GM21825 (cell line): ENCODE measurements at regions not wholly inside any gene's neighbourhood (a gene's known extent, or its start where the extent isn't known, plus 50 kb on each side); places are given as distances from the start of the nearest gene placed in this dataset.

ENCODE experiments used
- ATAC-seq: cut with Tn5 transposase; IDR thresholded peaks from one replicate; pipeline ENCODE4 v1.9.1; 2021; ENCODE audit warnings: mild to moderate bottlenecking, moderate library complexity; ENCODE audit not compliant: unreplicated experiment

DNA sequence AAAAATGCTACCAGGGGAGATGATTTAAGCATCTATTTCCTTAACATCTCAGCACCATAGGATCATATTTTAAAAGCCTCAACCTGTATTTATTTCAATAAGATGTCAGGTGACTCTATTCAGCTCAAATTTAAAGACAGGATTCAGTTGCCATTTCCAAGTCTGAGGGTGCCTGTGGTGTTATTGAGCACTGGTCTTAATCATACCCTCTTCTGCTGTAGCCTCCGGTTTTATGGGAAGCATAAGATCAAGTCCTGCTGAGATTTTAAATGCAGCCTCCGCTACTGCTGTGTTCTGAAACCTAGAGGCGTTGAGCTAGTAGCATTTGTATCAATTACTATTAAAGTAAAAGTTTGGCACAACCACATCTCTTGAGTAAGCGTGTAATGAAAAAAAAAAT lies 185.7 kb upstream of the NWD2 start:
- no peak for ATAC-seq

DNA sequence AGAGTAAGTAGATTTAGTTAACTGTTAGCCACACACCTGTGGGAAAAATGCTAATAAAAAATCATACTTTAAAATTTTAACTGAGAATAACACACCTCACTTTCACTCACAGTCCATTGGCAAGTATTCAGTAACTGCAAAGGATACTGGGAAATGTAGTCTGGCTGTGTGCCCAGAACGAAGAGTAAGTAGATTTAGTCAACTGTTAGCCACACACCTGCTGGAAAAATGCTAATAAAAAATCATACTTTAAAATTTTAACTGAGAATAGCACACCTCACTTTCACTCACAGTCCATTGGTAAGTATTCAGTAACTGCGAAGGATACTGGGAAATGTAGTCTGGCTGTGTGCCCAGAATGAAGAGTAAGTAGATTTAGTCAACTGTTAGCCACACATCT lies 178.4 kb upstream of the NWD2 start:
- no peak for ATAC-seq

DNA sequence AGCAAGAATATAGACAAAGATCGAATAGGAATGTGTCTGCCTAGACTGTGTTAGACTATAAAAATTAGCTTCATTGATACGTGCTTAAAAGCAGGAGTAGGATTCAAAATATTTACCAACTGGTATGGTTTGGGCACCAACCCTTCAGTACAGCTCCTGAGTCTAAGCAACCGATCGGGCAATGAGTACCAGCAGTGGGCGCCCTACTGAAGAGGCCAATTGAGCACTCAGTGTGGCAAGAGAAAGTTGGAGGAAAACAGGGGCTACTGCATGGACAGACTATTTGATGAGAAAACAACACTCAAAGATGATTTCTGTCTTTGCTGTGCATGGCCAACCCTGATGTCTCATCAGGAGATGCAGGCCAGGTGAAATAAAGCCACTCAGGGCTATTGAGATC lies 176.0 kb upstream of the NWD2 start:
- ATAC-seq, result no peak

DNA sequence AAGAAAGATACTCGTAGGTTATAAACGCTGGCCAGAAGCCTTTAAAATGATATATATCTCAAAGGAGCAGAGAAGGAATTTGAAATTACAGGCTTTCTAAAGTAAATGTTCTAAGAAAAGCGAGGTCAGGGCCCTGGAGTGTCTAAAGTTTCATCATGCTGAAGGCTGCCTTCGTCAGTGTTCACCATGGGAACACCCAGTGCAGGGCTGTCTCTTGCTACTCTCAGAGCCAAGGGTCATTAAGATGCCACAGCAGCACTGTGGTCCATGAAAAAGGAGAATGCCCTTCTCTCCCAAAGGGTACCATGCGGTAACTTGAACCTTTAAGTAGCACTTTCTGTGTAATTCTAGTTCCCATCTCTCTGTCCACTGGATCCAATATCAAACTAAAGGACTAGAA lies 174.5 kb upstream of the NWD2 start:
- ATAC-seq, result no peak

DNA sequence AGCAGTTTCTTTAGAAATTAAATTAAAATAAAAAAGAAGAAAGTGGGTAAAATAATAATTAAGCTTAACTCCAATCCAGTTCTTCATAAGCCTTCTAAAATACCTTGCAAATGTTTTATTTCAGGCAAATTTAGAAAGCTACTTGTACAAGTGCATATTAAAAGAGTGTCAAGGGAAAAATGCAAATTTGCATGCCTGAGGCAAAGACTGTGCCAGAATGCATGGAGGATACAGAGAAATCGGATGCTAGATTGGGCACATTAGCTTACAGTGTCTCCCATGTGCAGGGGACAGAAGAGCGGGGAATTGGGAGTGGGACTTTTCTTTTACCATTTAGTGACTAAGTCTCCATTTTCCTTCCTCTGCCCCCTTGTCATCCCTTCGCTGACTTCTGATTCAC lies 173.0 kb upstream of the NWD2 start:
- no peak for ATAC-seq

DNA sequence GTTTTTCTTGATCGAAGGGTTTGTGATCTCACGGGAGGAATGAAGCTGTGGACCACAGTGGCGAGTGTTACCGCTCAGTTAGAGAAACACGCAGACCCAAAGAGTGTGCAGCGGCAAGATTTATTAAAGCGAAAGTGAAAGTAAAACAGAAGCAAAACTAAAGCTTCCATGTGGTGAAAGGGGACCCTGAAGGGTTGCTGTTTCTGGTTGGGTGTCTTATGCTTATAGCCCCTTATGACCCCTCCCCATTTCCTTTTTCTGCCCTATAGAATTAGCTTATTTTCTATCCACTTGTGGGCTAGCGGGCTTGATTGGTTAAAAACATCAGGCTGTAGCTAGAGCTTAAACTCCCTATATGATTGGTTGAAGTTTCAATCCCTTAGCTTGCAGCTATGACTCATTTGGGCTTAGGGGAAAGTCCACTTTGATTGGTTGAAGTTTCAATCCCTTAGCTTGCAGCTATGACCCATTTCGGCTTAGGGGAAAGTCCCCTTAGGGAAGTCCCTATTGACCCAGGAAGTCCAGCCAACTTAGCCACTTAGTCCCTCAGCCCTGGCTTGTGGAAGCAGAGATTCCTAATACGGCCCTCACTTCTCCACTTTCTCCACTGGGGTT lies 171.2 kb upstream of the NWD2 start:
- no peak for ATAC-seq

DNA sequence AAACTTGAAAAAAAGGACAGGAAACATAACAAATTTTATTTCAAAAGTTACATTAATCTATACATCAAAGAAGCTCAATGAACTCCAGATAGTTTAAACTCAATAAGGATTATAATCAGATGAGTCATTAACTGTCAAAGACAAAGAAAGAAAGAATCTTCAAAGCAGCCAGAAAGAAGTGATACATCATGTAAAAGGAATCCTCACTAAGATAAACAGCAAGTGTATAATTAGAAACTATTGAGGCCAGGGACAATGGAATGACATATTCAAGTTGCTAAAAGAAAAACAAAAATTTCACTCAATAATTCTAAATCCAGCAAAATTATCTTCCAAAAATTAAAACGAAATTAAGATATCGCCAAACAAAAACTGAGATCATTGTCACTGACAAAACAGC lies 161.6 kb upstream of the NWD2 start:
- ATAC-seq, result no peak

DNA sequence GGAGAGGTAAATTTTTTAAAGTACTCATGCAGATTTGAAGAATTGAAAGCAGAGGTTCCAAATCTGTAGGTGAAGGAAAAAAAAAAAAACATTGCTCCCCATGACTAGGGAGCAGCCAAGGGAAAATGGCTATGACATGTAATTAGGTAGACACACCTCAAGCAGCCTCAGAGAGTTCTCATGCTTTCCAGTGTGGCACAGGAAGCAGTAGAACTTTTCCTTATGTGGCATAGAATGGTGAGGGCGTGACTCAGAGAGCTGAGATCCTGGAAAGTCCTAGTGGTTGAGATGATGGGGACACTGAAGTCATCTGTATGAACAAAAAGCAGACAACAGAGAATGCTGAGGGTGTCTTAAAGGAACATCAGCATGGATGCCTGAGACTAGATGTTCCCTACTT lies 148.6 kb upstream of the NWD2 start:
- no peak for ATAC-seq

DNA sequence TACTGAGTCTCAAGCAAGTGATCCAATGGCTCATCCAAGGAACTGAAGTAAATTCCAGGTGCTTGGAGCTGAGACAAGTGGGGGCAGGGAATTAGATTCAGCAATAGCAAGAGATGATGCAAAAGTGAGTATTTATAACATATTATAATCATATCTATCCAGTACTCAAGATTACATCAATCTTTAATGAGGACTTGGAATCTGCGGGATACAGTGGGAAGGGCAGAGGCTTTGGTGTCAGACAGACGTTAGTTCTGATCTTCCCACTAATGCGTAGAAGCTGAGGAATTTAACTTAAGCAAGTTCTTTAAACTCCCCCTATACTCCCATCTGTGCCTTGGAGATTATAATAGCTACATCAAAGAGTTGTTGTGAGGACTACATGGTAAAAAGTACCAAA lies 143.4 kb upstream of the NWD2 start:
- no peak for ATAC-seq

DNA sequence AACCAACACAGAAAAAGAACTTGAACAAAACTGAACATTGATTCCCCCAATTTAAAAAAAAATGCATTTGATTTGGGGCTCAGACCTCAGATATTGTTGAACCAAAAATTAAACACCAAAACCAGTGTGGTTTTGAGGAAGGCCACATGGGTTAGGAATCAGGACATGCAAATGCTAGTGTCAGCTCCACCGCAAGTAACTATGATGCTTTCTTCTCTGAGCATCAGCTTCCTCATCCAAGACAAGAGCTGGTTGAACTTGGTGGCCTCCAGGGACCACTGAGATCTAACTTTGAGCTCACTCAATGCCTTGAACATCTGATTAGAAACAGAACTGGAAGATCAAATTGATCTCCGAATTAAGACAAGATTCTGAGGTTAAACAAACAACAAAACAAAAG lies 142.9 kb upstream of the NWD2 start:
- no peak for ATAC-seq

DNA sequence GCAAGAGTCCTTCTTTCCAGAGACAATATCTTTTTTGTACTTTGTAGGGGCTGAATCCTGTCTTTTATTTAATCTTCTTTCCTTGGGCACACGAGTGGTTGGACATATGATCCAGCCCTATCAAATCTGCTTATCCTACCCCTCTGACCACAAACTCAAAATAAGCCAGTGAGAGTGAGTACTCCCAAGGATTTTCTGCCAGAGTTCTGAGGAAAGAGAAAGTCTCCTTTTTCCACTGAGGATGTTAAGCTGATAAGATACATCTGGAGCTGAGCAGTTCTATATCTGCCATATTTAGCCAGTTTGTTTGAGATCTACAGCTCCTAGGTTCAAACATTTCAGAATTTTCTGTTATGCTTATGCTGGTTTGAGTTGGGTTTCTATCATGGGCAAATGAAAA lies 134.8 kb upstream of the NWD2 start:
- ATAC-seq, result no peak

DNA sequence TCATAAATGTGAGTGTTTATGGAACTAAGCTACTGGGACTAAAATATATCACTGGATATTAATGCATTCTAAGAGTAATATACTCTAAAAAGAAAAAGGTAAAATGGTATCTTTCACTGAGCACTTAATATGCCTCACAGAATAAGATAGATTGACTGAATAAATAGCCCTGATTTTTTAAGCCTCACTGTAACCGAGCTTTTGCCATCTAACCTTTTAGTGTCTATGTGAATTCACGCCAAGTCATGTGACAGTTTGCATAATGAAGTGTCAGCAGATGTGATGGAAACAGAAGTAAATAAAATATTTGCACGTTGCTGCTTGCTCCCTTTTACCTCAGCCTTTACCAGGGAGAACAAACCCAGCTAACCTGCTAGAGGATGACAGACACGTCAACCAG lies 119.7 kb upstream of the NWD2 start:
- no peak for ATAC-seq

DNA sequence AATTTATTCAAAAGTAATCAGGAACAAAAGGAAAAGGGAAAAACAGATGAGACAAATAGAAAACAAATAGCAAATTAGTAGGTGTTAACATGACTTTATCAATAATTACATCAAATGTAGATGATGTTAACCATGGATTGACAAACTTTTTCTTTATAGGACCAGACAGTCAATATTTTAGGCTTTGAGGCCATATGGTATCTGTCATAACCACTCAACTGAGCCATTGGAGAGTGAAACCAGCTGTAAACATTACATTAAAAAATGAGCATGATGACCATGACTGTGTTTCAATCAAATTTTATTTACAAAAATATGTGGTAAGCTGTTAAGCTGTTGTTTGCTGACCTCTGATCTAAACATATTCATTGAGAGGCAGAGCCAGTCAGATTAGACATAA lies 118.5 kb upstream of the NWD2 start:
- ATAC-seq, result no peak

DNA sequence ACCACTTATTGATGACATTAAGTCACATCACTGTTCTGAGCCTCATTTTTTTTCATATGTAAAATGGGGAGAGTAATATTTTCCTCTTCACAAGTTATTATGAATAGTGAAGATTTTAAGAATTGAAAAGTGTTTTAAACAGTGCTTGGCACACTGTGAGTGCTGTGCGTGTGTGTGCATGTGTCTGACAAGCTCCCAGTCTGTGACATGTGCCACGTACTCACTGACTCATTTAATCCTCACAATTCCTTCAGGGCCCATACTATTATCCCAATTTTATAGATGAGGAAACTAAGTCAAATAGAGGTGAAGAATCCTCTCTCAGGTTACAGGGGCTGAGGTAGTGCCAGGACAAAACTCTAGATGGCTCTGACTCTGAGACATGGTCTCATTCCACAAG lies 114.1 kb upstream of the NWD2 start:
- ATAC-seq, result no peak

DNA sequence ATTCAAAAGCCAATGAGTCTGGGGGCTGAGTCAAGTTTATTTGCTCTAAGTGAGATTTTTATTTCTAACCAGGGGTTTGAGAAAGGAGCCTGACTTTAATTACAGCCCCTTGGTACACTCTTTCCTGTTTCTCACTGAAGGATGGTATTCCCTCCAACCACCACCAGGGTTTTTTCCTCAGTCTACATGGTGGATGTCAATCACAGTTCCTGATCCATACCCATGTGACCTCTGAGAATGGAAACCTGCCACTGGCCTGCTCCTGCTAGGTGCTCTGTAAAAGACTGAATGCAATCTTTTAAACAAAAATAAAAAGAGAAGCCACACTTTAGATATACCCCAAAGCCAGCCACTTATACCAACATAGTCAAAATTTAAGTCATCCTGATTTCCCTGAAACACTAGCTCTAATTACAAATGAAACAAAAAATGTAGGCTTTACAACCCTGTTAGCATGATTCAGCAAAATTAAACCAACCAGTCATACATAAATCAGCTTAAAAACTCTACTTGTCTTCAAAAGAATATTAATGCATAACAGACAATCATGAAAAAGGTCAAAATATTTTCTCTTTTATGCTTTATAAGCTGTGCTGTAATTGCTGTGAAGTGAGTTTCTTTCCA lies 112.1 kb upstream of the NWD2 start:
- no peak for ATAC-seq

DNA sequence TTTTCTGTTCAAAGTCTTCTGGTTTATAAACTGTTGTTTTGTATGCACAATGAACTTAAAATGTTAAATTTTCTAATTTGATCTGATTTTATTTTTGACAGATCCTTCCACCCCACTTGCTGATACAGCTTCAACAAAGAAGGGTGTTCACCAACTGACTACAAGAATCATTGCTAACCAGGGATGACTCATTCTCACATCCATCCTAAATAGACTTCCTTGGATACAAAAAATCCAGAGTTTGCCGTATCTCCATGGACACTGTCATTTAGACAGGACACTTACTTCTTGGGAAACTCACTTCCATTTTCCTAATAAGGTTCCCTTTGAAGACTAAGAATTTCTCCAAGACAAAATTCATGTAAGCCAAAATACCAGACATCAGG lies 111.6 kb upstream of the NWD2 start:
- ATAC-seq, result no peak

DNA sequence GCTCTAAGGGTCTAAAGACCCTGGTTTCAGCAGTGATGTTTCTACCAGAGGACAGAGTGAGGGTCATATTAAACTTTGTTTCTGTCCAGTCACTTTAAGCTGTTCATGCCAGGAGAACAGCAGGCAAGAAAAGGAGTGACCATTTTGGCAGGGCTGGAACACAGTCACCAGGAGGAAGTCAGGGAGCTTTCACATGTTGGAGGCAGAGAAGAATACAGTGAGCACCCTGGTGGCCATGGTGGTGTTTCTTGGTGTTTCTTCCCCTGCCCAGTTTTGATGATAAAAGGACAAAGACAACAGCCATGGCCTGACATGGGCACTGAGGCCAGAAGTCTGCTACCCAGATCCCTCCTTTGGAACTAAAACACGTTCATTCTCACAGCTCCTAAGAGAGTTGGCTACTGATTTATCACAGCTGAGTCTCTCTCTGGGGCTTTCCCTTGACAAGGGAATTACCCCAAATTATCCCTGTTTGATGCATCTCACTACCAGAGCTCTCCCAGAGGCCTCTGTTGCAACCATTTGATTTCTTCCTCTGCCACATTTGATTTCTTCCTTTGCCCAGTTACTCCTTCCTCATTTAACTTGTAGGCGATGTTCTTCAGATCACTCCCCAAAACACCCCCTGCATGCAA lies 106.4 kb upstream of the NWD2 start:
- peak; percentile 51 for ATAC-seq

DNA sequence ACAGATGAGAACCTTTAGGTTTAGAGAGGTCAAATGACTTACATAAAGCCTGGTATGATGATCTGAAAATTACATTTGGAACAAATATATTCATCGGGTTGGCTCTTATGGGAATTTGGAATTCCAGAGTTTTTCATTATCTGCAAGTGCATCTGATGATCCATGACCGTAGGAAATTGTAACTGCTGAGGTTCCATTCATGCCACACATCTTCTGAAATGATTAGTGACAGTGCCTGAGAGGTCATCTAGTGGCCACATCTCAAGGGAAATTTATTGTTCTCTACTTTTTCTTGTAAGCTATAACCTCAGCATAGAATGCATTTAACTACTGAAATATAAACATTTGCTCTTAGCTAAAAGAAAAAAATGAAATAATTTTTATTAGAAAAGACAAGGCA lies 105.8 kb upstream of the NWD2 start:
- ATAC-seq, result peak; percentile 44

DNA sequence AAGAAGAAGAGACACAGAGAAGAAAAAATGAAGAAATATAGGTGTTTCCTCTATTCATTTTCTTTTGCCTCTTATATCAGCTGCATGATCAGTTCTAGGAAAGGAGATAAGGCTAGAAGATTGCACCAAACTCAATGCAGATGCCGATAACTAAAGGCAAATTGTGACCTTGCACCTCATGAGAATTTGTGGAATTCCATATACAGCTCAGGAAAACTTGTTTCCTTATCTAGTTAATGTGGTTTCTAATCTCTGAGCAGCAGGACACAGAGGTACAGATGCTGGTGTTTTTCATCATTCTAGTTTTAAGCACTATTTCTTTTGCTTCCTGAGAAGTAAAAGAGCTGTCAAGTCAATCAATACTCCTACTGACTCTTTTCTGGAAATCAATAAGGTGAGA lies 104.6 kb upstream of the NWD2 start:
- no peak for ATAC-seq

DNA sequence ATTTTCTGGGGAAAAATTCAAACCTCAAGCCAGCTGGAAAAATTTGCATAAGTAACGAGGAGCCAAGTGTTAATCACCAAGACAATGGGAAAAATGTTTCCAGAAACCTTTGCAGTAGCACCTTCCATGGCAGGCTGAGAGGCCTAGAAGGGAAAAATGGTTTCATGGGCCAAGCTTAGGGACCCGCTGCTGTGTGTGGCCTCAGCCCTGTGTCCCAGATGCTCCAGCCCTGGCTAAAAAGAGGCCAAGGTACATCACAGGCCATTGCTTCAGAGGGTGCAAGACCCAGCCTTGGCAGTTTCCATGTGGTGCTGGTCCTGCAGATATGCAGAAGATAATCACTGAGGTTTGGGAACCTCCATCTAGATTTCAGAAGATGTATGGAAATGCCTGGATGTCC lies 98.3 kb upstream of the NWD2 start:
- ATAC-seq, result no peak

DNA sequence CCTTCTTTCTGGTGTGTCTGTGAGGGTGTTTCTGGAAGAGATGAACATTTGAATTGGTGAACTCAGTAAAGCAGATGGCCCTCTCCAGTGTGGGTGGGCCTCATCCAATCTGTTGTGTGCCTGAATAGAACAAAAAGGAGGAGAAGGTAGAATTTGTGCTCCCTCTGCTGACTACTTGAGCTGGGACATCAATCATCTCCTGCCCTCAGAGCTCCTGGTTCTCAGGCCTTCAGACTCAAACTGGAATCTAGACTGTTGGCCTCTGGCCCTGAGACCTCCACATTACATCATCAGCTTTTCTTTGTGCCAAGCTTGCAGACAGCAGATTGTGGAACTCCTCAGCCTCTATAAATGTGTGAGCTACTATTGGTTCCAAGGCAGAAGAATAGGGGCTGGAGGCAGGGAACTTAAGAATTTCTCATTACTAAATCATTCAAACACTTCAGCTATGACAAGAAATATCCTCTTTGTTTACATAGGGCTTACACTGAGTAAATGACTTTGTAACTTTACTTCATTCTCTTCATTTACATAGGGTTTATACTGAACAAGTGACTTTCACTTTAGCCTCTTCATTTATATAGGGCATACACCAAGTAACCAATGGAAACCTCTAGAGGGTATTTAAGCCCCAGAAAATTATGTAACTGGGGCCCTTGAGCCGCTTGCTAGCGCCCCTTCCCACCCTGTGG lies 86.9 kb upstream of the NWD2 start:
- ATAC-seq, result no peak

DNA sequence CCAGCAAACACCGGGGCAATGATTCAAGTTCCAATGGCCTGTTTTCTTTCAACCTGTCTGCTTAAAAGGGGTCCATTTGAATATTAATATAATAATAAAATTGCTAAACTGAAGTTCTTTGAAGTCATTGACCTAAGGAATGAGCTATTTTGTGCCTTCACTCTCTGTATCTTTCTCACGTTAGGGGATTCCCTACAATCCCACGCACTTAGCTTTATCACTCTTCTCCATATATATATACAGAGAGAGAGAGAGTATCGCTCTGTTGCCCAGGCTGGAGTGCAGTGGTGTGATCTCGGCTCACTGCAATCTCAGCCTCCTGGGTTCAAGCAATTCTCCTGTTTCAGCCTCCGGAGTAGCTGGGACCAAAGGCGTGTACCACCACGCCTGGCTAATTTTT lies 83.9 kb upstream of the NWD2 start:
- ATAC-seq, result no peak
